Subcutaneous abdominal adipose tissue (tissue), 5 donors: ENCODE measurements at regions not wholly inside any gene's neighbourhood (a gene's known extent, or its start where the extent isn't known, plus 50 kb on each side); places are given as distances from the start of the nearest gene placed in this dataset.

Source experiments
- H3K27ac ChIP-seq: one replicate; pipeline ENCODE4 v1.7.0; 2013; ENCODE audit warnings: low read depth, mild to moderate bottlenecking, inconsistent platforms, low read length, moderate library complexity
- H3K27me3 ChIP-seq, 5 donors: one replicate each; pipeline ENCODE4 v1.7.0; 2013; ENCODE audit warnings: low read length in 5 of 5, inconsistent platforms in 1 of 5; ENCODE audit not compliant: control insufficient read depth in 5 of 5, insufficient read depth in 4 of 5
- H3K36me3 ChIP-seq, 5 donors: one replicate each; pipeline ENCODE4 v1.7.0; 2013; ENCODE audit warnings: low read length in 5 of 5; ENCODE audit not compliant: control insufficient read depth in 5 of 5, insufficient read depth in 5 of 5
- H3K4me1 ChIP-seq, 5 donors: one replicate each; pipeline ENCODE4 v1.7.0; 2013; ENCODE audit warnings: low read length in 5 of 5, mild to moderate bottlenecking in 3 of 5, moderate library complexity in 1 of 5; ENCODE audit not compliant: control insufficient read depth in 5 of 5, insufficient read depth in 5 of 5
- H3K4me3 ChIP-seq, 5 donors: one replicate each; pipeline ENCODE4 v1.7.0; 2013; ENCODE audit warnings: low read length in 5 of 5, low read depth in 1 of 5
- H3K9ac ChIP-seq, 5 donors: one replicate each; pipeline ENCODE4 v1.7.0; 2013; ENCODE audit warnings: low read length in 5 of 5, mild to moderate bottlenecking in 4 of 5, moderate library complexity in 3 of 5
- H3K9me3 ChIP-seq, 5 donors: one replicate each; pipeline ENCODE4 v1.7.0; 2013; ENCODE audit warnings: low read length in 5 of 5; ENCODE audit not compliant: control insufficient read depth in 5 of 5
- donor health status: healthy.
- donor health status: healthy.
- donor health status: healthy.
- donor health status: healthy.
- donor health status: healthy.

DNA sequence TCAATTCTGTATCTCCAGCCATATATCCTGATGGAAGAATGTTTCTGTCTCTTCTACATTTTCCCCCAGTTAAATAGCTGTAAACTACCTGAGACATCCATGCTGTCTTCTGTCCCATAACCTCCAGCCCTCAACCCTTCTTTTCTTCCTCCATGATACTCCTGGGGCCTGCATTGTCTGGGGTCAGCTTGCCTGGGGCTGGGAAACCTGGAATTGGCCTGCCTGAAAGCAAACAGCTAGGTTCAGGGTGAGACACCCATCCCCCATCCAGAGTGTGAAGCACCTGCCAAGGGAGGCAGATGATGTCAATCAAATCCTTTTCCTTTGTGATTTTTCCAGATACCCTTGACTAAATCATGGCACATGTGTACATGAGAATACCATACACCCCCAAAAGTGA is 313.7 kb upstream of the MGAT5 start:
- no peak overlapping the region for H3K4me3 ChIP-seq
- no peak overlapping the region for H3K9ac ChIP-seq
- H3K27me3 ChIP-seq, result no peaks in the 10 kb centered on the region
- no peaks in the 10 kb centered on the region for H3K9me3 ChIP-seq
- peaks cover 0 to 7% (median 3%) of the 10 kb centered on the region in 5 donors for H3K4me1 ChIP-seq
- no peak overlapping the region for H3K27ac ChIP-seq
- H3K36me3 ChIP-seq, result no peaks in the 10 kb centered on the region

DNA sequence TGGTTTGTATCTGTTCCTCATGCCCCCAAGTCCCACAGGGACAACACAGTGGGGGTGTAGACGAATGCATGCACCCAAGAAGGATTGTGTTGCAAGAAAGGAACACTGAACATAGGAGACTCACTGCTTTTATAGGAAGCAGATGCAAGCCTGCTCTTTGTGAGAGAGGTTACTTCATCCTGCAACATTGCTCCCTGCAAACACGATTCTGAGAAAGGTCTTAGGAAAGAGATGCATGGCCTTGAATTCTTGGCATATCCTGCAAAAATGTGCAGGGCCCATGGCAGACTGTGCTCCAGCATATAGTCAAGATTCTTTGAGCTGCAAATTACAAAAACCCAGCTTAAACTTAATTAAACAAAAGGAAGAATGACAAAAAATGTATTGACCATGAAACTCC is 312.2 kb upstream of the MGAT5 start:
- Histone ChIP-seq H3K27me3 (no peaks in the 10 kb centered on the region), H3K4me3 (no peak overlapping the region)

DNA sequence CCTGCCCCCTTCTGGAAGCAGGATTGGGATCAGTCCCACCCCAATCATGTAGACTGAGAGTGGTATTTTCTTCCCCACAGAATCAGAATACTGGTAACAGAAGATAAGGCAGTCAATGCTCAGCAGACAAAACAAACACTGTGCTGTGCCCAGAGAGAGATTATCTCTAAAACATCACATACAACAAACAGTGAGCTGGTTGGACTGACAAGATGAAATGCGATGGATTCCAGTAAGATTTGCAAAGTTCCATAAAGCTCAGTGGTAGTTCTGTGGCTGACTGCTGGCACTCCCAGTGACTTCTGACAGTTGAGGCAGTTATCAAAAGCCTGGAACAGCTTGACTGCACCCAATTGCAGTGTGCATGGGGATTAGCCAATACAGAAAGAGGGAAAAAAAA is 311.5 kb upstream of the MGAT5 start:
- H3K9me3 ChIP-seq, result no peaks in the 10 kb centered on the region
- no peaks in the 10 kb centered on the region for H3K36me3 ChIP-seq
- H3K4me3 ChIP-seq, result no peak overlapping the region
- no peak overlapping the region for H3K27ac ChIP-seq
- H3K4me1 ChIP-seq, result peaks cover 0 to 7% (median 3%) of the 10 kb centered on the region in 5 donors
- no peak overlapping the region for H3K9ac ChIP-seq
- H3K27me3 ChIP-seq, result no peaks in the 10 kb centered on the region

More for the DNA sequence above, 312.2 kb upstream of the MGAT5 start:
- no peak overlapping the region for H3K9ac ChIP-seq
- no peak overlapping the region for H3K27ac ChIP-seq
- no peaks in the 10 kb centered on the region for H3K9me3 ChIP-seq
- H3K36me3 ChIP-seq, result no peaks in the 10 kb centered on the region
- peaks cover 0 to 7% (median 3%) of the 10 kb centered on the region in 5 donors for H3K4me1 ChIP-seq

DNA sequence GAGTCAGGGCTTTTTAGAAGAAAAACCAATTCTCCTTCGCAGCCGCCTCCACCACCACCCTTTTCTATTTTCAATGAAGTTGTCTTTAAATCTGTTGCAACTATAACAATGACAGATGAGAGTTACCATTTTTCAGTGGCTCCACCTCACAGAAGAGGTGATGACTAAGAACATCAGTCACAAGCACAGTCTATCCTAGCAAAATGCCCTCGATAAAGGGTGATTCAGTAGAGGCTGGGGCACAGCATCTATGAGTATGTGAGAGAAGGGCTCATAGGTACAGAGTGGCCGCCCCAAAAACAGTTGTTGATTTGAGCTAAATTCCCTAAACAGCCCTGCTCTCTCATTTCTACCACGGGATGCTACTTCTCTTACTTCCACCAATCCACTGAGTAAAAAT is 310.8 kb upstream of the MGAT5 start:
- H3K27ac ChIP-seq, result no peak overlapping the region
- H3K9me3 ChIP-seq, result no peaks in the 10 kb centered on the region
- peaks cover 0 to 7% (median 3%) of the 10 kb centered on the region in 5 donors for H3K4me1 ChIP-seq
- no peaks in the 10 kb centered on the region for H3K27me3 ChIP-seq
- no peaks in the 10 kb centered on the region for H3K36me3 ChIP-seq
- no peak overlapping the region for H3K9ac ChIP-seq
- no peak overlapping the region for H3K4me3 ChIP-seq

DNA sequence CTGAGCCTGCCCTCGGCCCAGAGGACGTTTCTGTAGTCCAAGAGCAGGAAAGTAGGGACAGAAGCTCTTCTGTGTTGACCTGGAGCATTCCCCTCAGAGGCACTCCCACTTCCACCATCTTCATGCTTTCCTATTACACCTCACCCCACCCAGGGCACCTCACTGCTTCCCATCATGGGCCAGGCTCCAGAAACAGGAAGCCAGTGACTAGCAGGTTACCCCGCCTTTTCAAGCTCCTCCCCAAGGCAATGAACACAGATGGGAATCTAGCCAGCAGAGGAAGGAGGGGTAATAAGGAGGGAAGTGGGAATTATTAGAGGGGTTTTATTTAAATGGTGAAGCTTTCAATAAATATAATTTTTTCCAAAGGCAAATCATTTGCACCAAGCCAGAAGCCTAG is 308.8 kb upstream of the MGAT5 start:
- no peak overlapping the region for H3K4me3 ChIP-seq

DNA sequence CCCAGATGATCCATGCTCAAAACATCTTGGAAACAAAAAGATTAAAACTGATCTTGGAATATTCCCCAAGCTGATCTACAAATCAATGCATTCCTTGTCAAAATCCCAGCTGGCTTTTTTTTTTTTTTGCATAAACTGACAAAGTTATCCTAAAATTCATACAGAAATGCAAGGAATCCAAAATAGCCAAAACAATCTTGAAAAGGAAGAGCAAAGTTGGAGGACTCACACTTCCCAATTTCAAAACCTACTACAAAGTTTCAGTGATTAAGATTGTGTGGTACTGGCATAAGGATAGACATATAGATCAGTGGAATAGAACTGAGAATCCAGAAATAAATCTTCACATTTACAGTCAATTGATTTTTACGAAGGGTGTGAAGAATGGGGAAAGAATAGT is 306.8 kb upstream of the MGAT5 start:
- Histone ChIP-seq H3K27ac (no peak overlapping the region), H3K9ac (no peak overlapping the region), H3K4me3 (no peak overlapping the region), H3K4me1 (no peaks in the 10 kb centered on the region), H3K27me3 (no peaks in the 10 kb centered on the region), H3K36me3 (no peaks in the 10 kb centered on the region), H3K9me3 (no peaks in the 10 kb centered on the region)

More for the DNA sequence above, 308.8 kb upstream of the MGAT5 start:
- H3K9ac ChIP-seq, result no peak overlapping the region
- H3K36me3 ChIP-seq, result no peaks in the 10 kb centered on the region
- H3K27ac ChIP-seq, result no peak overlapping the region
- H3K27me3 ChIP-seq, result no peaks in the 10 kb centered on the region
- H3K9me3 ChIP-seq, result no peaks in the 10 kb centered on the region
- peaks cover 0 to 7% (median 3%) of the 10 kb centered on the region in 5 donors for H3K4me1 ChIP-seq

DNA sequence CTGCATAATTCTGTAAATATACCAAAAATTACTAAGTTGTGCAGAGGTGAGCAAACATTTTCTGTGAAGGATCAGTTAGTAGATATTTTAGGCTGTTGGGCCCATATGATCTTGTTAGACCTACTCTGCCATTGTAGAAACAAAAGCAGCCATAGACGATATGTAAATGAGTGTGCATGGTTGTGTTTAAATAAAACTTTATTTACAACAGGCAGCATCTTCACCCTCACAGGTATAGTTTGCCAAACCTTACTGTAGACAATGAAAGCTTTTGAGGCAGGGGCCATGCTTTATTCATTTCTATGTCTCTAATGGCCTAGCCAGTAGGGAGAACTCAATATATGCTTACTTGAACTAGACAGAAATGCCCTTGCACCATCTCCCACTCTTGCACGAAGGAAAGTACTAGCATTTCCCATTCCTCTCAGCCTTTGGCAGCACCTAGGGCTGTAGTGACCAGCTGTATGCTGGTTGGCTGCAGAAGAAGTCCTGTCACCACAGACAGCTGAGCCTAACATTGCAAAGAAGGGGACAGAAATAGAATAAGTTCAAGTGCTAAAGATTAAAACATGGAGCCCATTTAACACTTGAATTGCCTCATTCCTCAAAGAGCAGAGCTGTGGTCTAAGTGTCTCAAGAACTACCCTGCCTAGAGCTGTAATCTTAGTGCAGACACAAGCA is 305.1 kb upstream of the MGAT5 start:
- Histone ChIP-seq H3K4me1 (no peaks in the 10 kb centered on the region), H3K27me3 (no peaks in the 10 kb centered on the region), H3K4me3 (no peak overlapping the region), H3K9me3 (no peaks in the 10 kb centered on the region), H3K27ac (no peak overlapping the region), H3K9ac (no peak overlapping the region), H3K36me3 (no peaks in the 10 kb centered on the region)

DNA sequence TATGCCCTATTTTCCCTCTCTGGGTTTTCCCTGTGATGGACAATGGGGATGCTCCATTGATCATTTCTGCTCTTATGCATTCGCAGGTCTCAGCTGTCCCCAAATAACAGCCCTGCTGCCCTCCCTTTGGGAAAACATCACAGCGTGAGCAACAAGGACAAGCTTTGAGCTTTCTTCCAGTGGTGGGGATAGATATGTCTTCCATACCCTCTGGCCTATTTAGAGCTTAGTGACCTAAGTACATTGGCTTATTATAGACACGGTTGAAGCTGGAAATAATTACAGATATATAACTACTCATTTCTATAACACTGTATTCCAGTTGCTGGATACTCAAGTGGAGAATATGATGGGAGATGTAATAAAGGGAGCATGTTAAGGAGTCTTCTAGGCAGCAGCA is 304.3 kb upstream of the MGAT5 start:
- Histone ChIP-seq H3K4me1 (no peaks in the 10 kb centered on the region), H3K4me3 (no peak overlapping the region), H3K9me3 (no peaks in the 10 kb centered on the region)

DNA sequence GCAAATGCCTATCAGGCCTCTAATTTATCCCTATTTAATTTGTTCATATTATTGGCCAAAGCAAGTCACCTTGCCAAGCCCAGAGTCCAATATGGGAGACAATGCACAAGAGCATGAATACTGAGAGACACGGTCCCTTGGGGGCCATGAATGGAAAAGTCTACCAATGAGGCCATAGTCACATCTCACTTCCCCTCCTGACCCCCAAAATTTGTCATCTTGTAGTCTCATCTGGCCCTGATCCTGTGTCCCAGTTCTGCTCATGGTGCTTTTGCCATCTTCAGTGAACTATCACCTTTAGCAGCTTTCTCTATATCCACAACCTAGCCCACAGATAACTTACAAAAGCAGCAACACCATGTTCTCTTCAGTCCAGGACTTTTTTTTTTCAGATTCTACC is 302.7 kb upstream of the MGAT5 start:
- no peak overlapping the region for H3K4me3 ChIP-seq
- no peaks in the 10 kb centered on the region for H3K27me3 ChIP-seq
- H3K36me3 ChIP-seq, result no peaks in the 10 kb centered on the region
- H3K9ac ChIP-seq, result no peak overlapping the region
- no peaks in the 10 kb centered on the region for H3K4me1 ChIP-seq
- no peak overlapping the region for H3K27ac ChIP-seq
- H3K9me3 ChIP-seq, result no peaks in the 10 kb centered on the region

More for the DNA sequence above, 304.3 kb upstream of the MGAT5 start:
- Histone ChIP-seq H3K27ac (no peak overlapping the region), H3K36me3 (no peaks in the 10 kb centered on the region), H3K9ac (no peak overlapping the region), H3K27me3 (no peaks in the 10 kb centered on the region)

DNA sequence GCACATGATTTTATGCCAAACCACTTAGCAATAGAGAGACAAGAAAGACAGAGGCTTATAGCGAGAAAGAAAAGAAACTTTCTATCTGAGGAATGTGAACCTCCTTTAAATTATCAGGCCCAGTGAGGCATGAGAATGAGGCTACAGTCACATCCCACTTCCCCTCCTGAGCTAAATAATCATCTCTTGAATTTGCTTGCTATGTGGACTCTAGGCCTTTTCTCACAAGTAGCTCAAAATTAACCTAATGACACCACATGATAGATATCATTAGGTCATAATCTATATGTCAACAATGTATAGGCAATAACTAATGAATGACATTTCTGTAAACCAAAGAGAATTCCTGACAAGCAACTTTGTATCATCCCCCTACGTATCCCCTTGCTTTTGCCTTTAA is 301.5 kb upstream of the MGAT5 start:
- no peak overlapping the region for H3K4me3 ChIP-seq
- H3K27me3 ChIP-seq, result peaks cover 0 to 5% (median 0%) of the 10 kb centered on the region in 5 donors
- H3K9ac ChIP-seq, result no peak overlapping the region
- H3K27ac ChIP-seq, result no peak overlapping the region
- H3K36me3 ChIP-seq, result no peaks in the 10 kb centered on the region
- no peaks in the 10 kb centered on the region for H3K4me1 ChIP-seq
- no peaks in the 10 kb centered on the region for H3K9me3 ChIP-seq
